Testis (tissue), 2 donors: ENCODE measurements at regions not wholly inside any gene's neighbourhood (a gene's known extent, or its start where the extent isn't known, plus 50 kb on each side); places are given as distances from the start of the nearest gene placed in this dataset.

Experiments used
- DNase-seq: peaks from one replicate; pipeline ENCODE4 v3.0.0-alpha.2; 2019
- H3K27ac ChIP-seq, 2 donors: fragments of 200-600 bp; sonication (generic); one replicate each; pipeline ENCODE4 v1.5.1; 2019
- H3K27me3 ChIP-seq: fragments of 200-600 bp; sonication (generic); one replicate; pipeline ENCODE4 v1.5.1; 2019
- H3K36me3 ChIP-seq: fragments of 200-600 bp; sonication (generic); one replicate; pipeline ENCODE4 v1.5.1; 2017; ENCODE audit warnings: low read depth; ENCODE audit errors: missing control alignments
- H3K4me1 ChIP-seq: fragments of 200-600 bp; sonication (generic); one replicate; pipeline ENCODE4 v1.5.1; 2019
- H3K4me3 ChIP-seq, 2 donors: fragments of 200-600 bp; sonication (generic); one replicate each; pipeline ENCODE4 v1.5.1; 2017 to 2019
- H3K9me3 ChIP-seq: fragments of 200-600 bp; sonication (generic); one replicate; pipeline ENCODE4 v1.5.1; 2017
- POLR2A ChIP-seq: fragments of 450-650 bp; IDR thresholded peaks from one replicate; pipeline ENCODE4 v1.6.1; 2017; ENCODE audit warnings: antibody characterized with exemption, mild to moderate bottlenecking, moderate library complexity
- WGBS, 2 donors: methylation state at CpG; one replicate each; pipeline ENCODE4 v1.1.5; 2018; 5-methylcytosine and 5-hydroxymethylcytosine counted together
- intact Hi-C: fragments of 100-400 bp; cut with DNase I; formaldehyde crosslinking; loops from one replicate; pipeline ENCODE4 v1.15.1; 2023; ENCODE audit warnings: low total_unique reads
- TF ChIP-seq, protein P1 (sequence below), 3 experiments: fragments of 450-650 bp in 2 of 3; fragments of 200-600 bp in 1 of 3; sonication (generic) in 1 of 3; IDR thresholded peaks; one replicate each; pipeline ENCODE4 v1.5.1; 2016 to 2019; ENCODE audit warnings: antibody characterized with exemption in 3 of 3, mild to moderate bottlenecking in 2 of 3, moderate library complexity in 1 of 3

DNA sequence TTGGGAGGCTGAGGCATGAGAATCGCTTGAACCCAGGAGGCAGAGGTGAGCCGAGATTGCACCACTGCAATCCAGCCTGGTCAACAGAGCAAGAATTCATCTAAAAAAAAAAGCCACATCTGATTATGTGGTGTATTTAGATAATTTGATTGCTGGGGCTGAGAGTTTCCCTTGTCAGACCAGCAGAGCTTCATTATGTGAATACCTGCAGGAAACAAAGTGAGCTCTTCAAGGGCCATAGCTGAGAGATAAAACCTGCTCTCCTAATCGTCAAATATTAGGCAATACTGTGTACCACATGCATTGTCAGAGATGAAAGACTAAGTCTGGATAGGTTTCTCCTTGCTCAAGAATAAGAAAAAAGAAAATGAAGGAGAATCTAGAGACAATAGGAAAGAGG is 800.0 kb upstream of the IGFBP7 start:
- intact Hi-C loops = no loop called here
- Histone ChIP-seq H3K4me3 (no peak overlapping the region), H3K36me3 (no peaks in the 10 kb centered on the region), H3K27me3 (no peaks in the 10 kb centered on the region), H3K27ac (no peak overlapping the region), H3K9me3 (no peaks in the 10 kb centered on the region), H3K4me1 (no peaks in the 10 kb centered on the region)
- 76 to 81% methylated on average over 3 of the region's 3 CpGs for WGBS, 2 donors
- TF ChIP-seq, protein P1, sequence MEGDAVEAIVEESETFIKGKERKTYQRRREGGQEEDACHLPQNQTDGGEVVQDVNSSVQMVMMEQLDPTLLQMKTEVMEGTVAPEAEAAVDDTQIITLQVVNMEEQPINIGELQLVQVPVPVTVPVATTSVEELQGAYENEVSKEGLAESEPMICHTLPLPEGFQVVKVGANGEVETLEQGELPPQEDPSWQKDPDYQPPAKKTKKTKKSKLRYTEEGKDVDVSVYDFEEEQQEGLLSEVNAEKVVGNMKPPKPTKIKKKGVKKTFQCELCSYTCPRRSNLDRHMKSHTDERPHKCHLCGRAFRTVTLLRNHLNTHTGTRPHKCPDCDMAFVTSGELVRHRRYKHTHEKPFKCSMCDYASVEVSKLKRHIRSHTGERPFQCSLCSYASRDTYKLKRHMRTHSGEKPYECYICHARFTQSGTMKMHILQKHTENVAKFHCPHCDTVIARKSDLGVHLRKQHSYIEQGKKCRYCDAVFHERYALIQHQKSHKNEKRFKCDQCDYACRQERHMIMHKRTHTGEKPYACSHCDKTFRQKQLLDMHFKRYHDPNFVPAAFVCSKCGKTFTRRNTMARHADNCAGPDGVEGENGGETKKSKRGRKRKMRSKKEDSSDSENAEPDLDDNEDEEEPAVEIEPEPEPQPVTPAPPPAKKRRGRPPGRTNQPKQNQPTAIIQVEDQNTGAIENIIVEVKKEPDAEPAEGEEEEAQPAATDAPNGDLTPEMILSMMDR (IDR thresholded peaks at IDR 0.05) = no peak
- no peak for TF ChIP-seq POLR2A
- no peak for DNase-seq

DNA sequence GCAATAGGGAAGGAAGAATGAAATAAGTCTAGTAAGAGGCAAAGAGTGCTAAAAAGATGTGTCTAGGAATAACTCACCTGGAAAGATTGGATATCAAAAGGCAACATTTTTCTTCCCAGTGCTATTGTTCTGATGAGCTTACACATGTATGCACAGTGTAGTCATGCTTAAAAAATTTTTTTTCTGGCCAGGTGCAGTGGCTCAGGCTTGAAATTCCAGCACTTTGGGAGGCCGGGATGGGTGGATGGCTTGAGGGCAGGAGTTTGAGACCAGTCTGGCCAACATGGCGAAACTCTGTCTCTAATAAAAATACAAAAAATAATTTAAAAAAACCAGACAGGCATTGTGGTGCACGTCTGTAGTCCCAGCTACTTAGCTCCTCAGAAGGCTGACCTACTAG is 795.8 kb upstream of the IGFBP7 start:
- Histone ChIP-seq H3K27ac (no peak overlapping the region), H3K36me3 (no peaks in the 10 kb centered on the region), H3K4me3 (no peak overlapping the region), H3K9me3 (no peaks in the 10 kb centered on the region), H3K27me3 (no peaks in the 10 kb centered on the region), H3K4me1 (no peaks in the 10 kb centered on the region)
- intact Hi-C loops = no loop called here
- no peak for DNase-seq
- TF ChIP-seq, protein P1 (IDR thresholded peaks at IDR 0.05) = no peak
- TF ChIP-seq POLR2A = no peak
- 87 to 91% methylated on average over 3 of the region's 3 CpGs for WGBS, 2 donors

DNA sequence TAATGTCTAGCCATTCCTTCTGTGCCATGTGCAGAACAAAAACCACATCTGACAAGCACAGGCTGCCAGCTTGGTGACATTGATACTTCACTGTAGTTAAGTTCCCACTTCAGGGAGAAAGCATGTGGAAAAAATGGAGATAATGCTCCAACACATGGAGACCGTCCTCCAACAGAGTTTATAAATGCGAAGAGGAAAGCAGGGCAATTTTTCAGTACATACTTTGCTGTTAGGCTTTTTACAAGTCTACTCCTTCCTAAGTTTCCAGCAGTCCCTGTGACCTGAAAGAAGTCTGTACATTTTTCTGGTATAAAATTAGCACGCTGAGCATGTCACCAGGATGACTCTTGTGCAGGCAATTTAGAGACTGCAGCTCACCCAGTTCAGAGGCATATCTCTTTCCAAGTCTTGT is 766.9 kb upstream of the IGFBP7 start:
- intact Hi-C loops = no loop called here
- TF ChIP-seq, protein P1 (IDR thresholded peaks at IDR 0.05) = no peak
- DNase-seq = no peak

DNA sequence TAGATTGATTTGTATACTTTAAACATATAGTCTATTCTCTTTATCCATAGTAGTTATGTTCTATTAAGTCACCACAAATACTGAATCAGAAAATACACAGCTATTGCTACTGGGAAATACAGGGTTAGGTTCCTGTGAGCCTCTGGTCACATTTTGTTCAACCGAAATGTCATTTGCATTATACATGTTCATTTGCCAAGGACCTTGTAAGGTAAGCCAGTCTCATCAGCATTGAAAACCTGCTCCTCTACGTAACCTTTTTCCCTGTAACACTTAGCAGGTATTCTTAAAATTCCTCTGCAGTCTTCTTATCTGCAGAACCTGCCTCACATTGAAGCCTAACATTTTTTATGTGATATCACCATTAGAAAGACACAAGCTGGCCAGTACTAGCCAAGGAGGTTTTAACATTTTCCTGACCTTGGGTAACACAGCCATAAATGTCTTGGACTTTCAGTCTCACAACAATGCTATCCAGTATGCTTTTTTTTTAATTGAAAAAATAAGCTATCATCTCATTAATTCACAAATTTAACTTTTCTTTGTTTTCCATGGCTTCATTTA is 765.7 kb upstream of the IGFBP7 start:
- Histone ChIP-seq H3K4me3 (no peak overlapping the region), H3K36me3 (no peaks in the 10 kb centered on the region), H3K27ac (no peak overlapping the region), H3K27me3 (no peaks in the 10 kb centered on the region), H3K9me3 (no peaks in the 10 kb centered on the region), H3K4me1 (no peaks in the 10 kb centered on the region)
- no peak for TF ChIP-seq POLR2A
- TF ChIP-seq, protein P1 (IDR thresholded peaks at IDR 0.05) = no peak
- no peak for DNase-seq
- 69 to 84% methylated on average over 2 of the region's 2 CpGs for WGBS, 2 donors
- intact Hi-C loops = no loop called here

More for the DNA sequence above, 766.9 kb upstream of the IGFBP7 start:
- H3K4me3 ChIP-seq = no peak overlapping the region
- no peaks in the 10 kb centered on the region for H3K27me3 ChIP-seq
- no peaks in the 10 kb centered on the region for H3K9me3 ChIP-seq
- no peaks in the 10 kb centered on the region for H3K36me3 ChIP-seq
- 85 to 86% methylated on average over 3 of the region's 3 CpGs for WGBS, 2 donors
- no peaks in the 10 kb centered on the region for H3K4me1 ChIP-seq
- H3K27ac ChIP-seq = no peak overlapping the region

DNA sequence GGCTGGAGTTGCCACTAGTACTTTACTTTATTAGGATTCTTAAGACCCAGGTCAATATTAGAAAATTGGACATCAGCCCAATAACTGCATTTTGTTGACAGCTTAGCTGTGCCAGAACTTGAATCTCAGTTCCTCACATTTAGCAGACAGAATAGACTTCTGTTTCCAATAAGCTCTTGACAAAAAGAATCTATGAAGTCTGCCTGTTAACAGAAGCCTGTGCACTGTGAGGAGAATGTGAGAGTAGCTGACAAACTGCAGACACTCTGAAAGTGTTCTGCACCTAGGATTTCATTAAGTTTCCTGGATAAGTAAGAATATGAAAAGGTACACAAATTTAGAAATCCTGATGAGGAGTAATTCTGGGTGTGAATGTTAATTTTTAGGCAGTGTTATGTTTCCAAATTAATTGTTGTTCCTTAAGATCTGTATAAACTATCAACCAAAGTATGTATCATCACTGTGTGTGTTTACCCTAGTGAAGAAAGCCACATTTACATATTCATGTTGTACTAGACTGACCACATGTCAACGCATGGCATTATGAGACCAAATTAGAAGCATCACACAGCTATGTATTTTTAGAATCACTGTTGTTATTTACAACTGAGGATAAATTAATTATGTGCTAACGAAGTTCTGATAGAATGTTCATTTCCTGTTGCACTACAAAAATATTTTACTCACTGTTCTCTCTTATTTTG is 756.4 kb upstream of the IGFBP7 start:
- Histone ChIP-seq H3K36me3 (no peaks in the 10 kb centered on the region), H3K27me3 (no peaks in the 10 kb centered on the region), H3K4me3 (no peak overlapping the region), H3K4me1 (no peaks in the 10 kb centered on the region), H3K9me3 (no peaks in the 10 kb centered on the region), H3K27ac (no peak overlapping the region)
- no peak for DNase-seq
- intact Hi-C loops = no loop called here
- TF ChIP-seq, protein P1 (IDR thresholded peaks at IDR 0.05) = no peak
- no peak for TF ChIP-seq POLR2A
- WGBS, 2 donors = 71% methylated on average over 2 of the region's 2 CpGs
